Caco-2 (cell line): ENCODE measurements at regions not wholly inside any gene's neighbourhood (a gene's known extent, or its start where the extent isn't known, plus 50 kb on each side); places are given as distances from the start of the nearest gene placed in this dataset.

Experiments used
- BruUV-seq: library from RNA; stranded (reverse); fragments of 400-500 nt; replicated peaks from 2 replicates; lab custom pipeline; 2021; lab: Mats Ljungman, UMichigan
- CTCF ChIA-PET: fragments of 300-600 bp; sonication (Branson Sonifier 250); formaldehyde crosslinking; loops from one replicate; lab custom pipeline; 2022; ENCODE audit warnings: antibody characterized with exemption; lab: Charles Lee
- POLR2A ChIA-PET: fragments of 300-600 bp; sonication (Branson Sonifier 250); formaldehyde crosslinking; loops from one replicate; lab custom pipeline; 2022; ENCODE audit warnings: antibody characterized with exemption; lab: Charles Lee
- DNase-seq, 2 experiments: peaks; one replicate each; pipeline versions ENCODE4 v3.0.0 to v3.0.0-alpha.2; 2020 to 2022
- H3K27me3 ChIP-seq: replicated peaks from 2 replicates; pipeline ENCODE4 v1.6.0; 2011; ENCODE audit warnings: low read length; ENCODE audit not compliant: control insufficient read depth, insufficient read depth
- H3K36me3 ChIP-seq: 2 replicates; pipeline ENCODE4 v1.5.1; 2011; ENCODE audit warnings: low read length; ENCODE audit not compliant: control insufficient read depth, insufficient read depth
- H3K4me1 ChIP-seq: fragments of 250-450 bp; sonication (Bioruptor Pico); 2 replicates; pipeline ENCODE4 v1.5.1; 2020; ENCODE audit warnings: mild to moderate bottlenecking
- H3K4me3 ChIP-seq: 2 replicates; pipeline ENCODE4 v1.5.1; 2011; ENCODE audit warnings: low read depth, mild to moderate bottlenecking, control low read depth, low read length
- H3K9me3 ChIP-seq: fragments of 250-450 bp; sonication (Bioruptor Pico); 2 replicates; pipeline ENCODE4 v1.5.1; 2020; ENCODE audit warnings: mild to moderate bottlenecking, moderate library complexity
- H3K27ac Mint-ChIP-seq: one replicate; pipeline ENCODE4 v1.8.0; 2022; ENCODE audit warnings: mixed read lengths; ENCODE audit not compliant: unreplicated experiment
- H3K27me3 Mint-ChIP-seq: one replicate; pipeline ENCODE4 v1.8.0; 2022; ENCODE audit warnings: mixed read lengths; ENCODE audit not compliant: insufficient read depth, unreplicated experiment
- H3K36me3 Mint-ChIP-seq: one replicate; pipeline ENCODE4 v1.8.0; 2022; ENCODE audit warnings: mild to moderate bottlenecking, mixed read lengths; ENCODE audit not compliant: insufficient read depth, unreplicated experiment
- H3K4me1 Mint-ChIP-seq: one replicate; pipeline ENCODE4 v1.8.0; 2022; ENCODE audit warnings: low read depth, mixed read lengths; ENCODE audit not compliant: unreplicated experiment
- H3K4me3 Mint-ChIP-seq: one replicate; pipeline ENCODE4 v1.8.0; 2022; ENCODE audit warnings: mild to moderate bottlenecking, moderate library complexity, mixed read lengths; ENCODE audit not compliant: unreplicated experiment
- H3K9me3 Mint-ChIP-seq: one replicate; pipeline ENCODE4 v1.8.0; 2022; ENCODE audit warnings: mixed read lengths; ENCODE audit not compliant: unreplicated experiment
- CTCF ChIP-seq, 2 experiments: fragments of 200-600 bp in 1 of 2; IDR thresholded peaks; 1 replicate in 1 of 2; 2 replicates in 1 of 2; pipeline versions ENCODE4 v1.5.1 to v1.8.0; 2011 to 2022; ENCODE audit warnings: antibody characterized with exemption in 1 of 2, control low read depth in 1 of 2, inconsistent platforms in 1 of 2, low read depth in 1 of 2, low read length in 1 of 2, mild to moderate bottlenecking in 1 of 2, moderate library complexity in 1 of 2; ENCODE audit not compliant: insufficient read depth in 1 of 2, severe bottlenecking in 1 of 2, unreplicated experiment in 1 of 2
- intact Hi-C: fragments of 100-400 bp; cut with micrococcal nuclease; formaldehyde crosslinking; loops from one replicate; pipeline ENCODE4 v1.10.0; 2022; ENCODE audit not compliant: unreplicated experiment

- no peaks in the 10 kb centered on the region for H3K9me3 Mint-ChIP-seq
- Histone ChIP-seq H3K36me3 (no peaks in the 10 kb centered on the region), H3K9me3 (no peaks in the 10 kb centered on the region), H3K27me3 (no peaks in the 10 kb centered on the region), H3K4me1 (no peaks in the 10 kb centered on the region), H3K4me3 (no peak overlapping the region)
- ChIA-PET POLR2A (no interaction called here), CTCF (interaction anchor here (0.6 kb wide), 1 partner anchor 720 kb away, joined by 5 read pairs; no protein-coding TSS in a partner anchor)
- peaks cover 11% of the 10 kb centered on the region for H3K27me3 Mint-ChIP-seq
- H3K36me3 Mint-ChIP-seq: no peaks in the 10 kb centered on the region
- peak; percentile 70 to 77 for TF ChIP-seq CTCF (IDR thresholded peaks at IDR 0.05; ENCODE audit: insufficient read depth in 1 of 2, low read depth in 1 of 2, low read length in 1 of 2, severe bottlenecking in 1 of 2, unreplicated experiment in 1 of 2)
- DNase-seq: peak; percentile 60 to 69
- H3K4me3 Mint-ChIP-seq: no peak overlapping the region
- no peaks in the 10 kb centered on the region for H3K4me1 Mint-ChIP-seq
- no peak overlapping the region for H3K27ac Mint-ChIP-seq
- intact Hi-C loops: loop anchor here (1.0 kb wide), 1 partner anchor 522 kb away; no protein-coding TSS in a partner anchor
- no TSS peak for BruUV-seq
Measured at GRCh38 chr10:111598433-111599059, 521.7 kb downstream of the ADRA2A start.

GRCh38 chr10:111599943-111600342 is 523.1 kb downstream of the ADRA2A start:
- Histone ChIP-seq H3K4me1 (no peaks in the 10 kb centered on the region), H3K4me3 (no peak overlapping the region), H3K36me3 (no peaks in the 10 kb centered on the region), H3K27me3 (no peaks in the 10 kb centered on the region), H3K9me3 (no peaks in the 10 kb centered on the region)
- CTCF ChIA-PET: no interaction called here
- Mint-ChIP-seq H3K4me3 (no peak overlapping the region), H3K27ac (no peak overlapping the region), H3K9me3 (no peaks in the 10 kb centered on the region), H3K36me3 (no peaks in the 10 kb centered on the region), H3K27me3 (peaks cover 7% of the 10 kb centered on the region), H3K4me1 (no peaks in the 10 kb centered on the region)
- BruUV-seq: no TSS peak
- TF ChIP-seq CTCF (IDR thresholded peaks at IDR 0.05; ENCODE audit: insufficient read depth in 1 of 2, low read depth in 1 of 2, low read length in 1 of 2, severe bottlenecking in 1 of 2, unreplicated experiment in 1 of 2): no peak
- intact Hi-C loops: no loop called here
- POLR2A ChIA-PET: no interaction called here
- DNase-seq: no peak

- Histone ChIP-seq H3K27me3 (no peaks in the 10 kb centered on the region), H3K36me3 (no peaks in the 10 kb centered on the region), H3K9me3 (no peaks in the 10 kb centered on the region), H3K4me3 (no peak overlapping the region), H3K4me1 (no peaks in the 10 kb centered on the region)
- H3K27me3 Mint-ChIP-seq: peaks cover 7% of the 10 kb centered on the region
- DNase-seq: no peak
- H3K27ac Mint-ChIP-seq: no peak overlapping the region
- H3K9me3 Mint-ChIP-seq: no peaks in the 10 kb centered on the region
- POLR2A ChIA-PET: no interaction called here
- H3K4me3 Mint-ChIP-seq: no peak overlapping the region
- CTCF ChIA-PET: no interaction called here
- H3K36me3 Mint-ChIP-seq: no peaks in the 10 kb centered on the region
- BruUV-seq: no TSS peak
- H3K4me1 Mint-ChIP-seq: no peaks in the 10 kb centered on the region
- intact Hi-C loops: no loop called here
- TF ChIP-seq CTCF (IDR thresholded peaks at IDR 0.05; ENCODE audit: insufficient read depth in 1 of 2, low read depth in 1 of 2, low read length in 1 of 2, severe bottlenecking in 1 of 2, unreplicated experiment in 1 of 2): no peak
Measured at GRCh38 chr10:111600772-111601171, 523.9 kb downstream of the ADRA2A start.
